H1 (cell line): ENCODE measurements at regions not wholly inside any gene's neighbourhood (a gene's known extent, or its start where the extent isn't known, plus 50 kb on each side); places are given as distances from the start of the nearest gene placed in this dataset.

ENCODE experiments used
- CEBPB ChIP-seq: IDR thresholded peaks from 2 replicates; pipeline ENCODE4 v1.6.1; 2012; ENCODE audit warnings: low read depth, low read length
- CREB1 ChIP-seq: IDR thresholded peaks from 2 replicates; pipeline ENCODE4 v1.6.1; 2012; ENCODE audit warnings: inconsistent platforms
- EZH2 ChIP-seq: fragments of 200-600 bp; sonication (generic); IDR thresholded peaks from 2 replicates; pipeline ENCODE4 v1.7.1; 2012; ENCODE audit warnings: low read depth, mild to moderate bottlenecking, moderate library complexity, low read length, inconsistent platforms; ENCODE audit not compliant: severe bottlenecking
- RAD21 ChIP-seq, 2 experiments: IDR thresholded peaks in 1 of 2; conservative IDR thresholded peaks in 1 of 2; 2 replicates each; pipeline ENCODE4 v1.6.1; 2011; ENCODE audit warnings: low read depth in 2 of 2, low read length in 2 of 2, improper control_type of control experiment in 1 of 2, inconsistent platforms in 1 of 2, mild to moderate bottlenecking in 1 of 2, moderate library complexity in 1 of 2
- RFX5 ChIP-seq: IDR thresholded peaks from 2 replicates; pipeline ENCODE4 v1.6.1; 2011; ENCODE audit warnings: low read depth, low read length, improper control_type of control experiment, borderline replicate concordance
- RXRA ChIP-seq: IDR thresholded peaks from 2 replicates; pipeline ENCODE4 v1.6.1; 2011; ENCODE audit warnings: low read depth, mild to moderate bottlenecking, low read length, moderate library complexity; ENCODE audit not compliant: insufficient read depth
- TAF1 ChIP-seq: IDR thresholded peaks from 2 replicates; pipeline ENCODE4 v1.6.1; 2011; ENCODE audit warnings: mild to moderate bottlenecking, low read depth, low read length
- TBP ChIP-seq: IDR thresholded peaks from 2 replicates; pipeline ENCODE4 v1.6.1; 2011; ENCODE audit warnings: low read depth, low read length, improper control_type of control experiment
- TEAD4 ChIP-seq: IDR thresholded peaks from 2 replicates; pipeline ENCODE4 v1.6.1; 2012; ENCODE audit warnings: low read depth, low read length, inconsistent platforms, mixed read lengths
- YY1 ChIP-seq: IDR thresholded peaks from 2 replicates; pipeline ENCODE4 v1.6.1; 2011; ENCODE audit warnings: low read depth, mild to moderate bottlenecking, low read length
- TF ChIP-seq, protein P1 (sequence below): fragments of 300-600 bp; sonication (generic); IDR thresholded peaks from 2 replicates; pipeline ENCODE4 v1.7.1; 2012; ENCODE audit warnings: low read length, moderate library complexity, mild to moderate bottlenecking, inconsistent platforms; ENCODE audit not compliant: insufficient replicate concordance
- TF ChIP-seq, protein P2 (sequence below): IDR thresholded peaks from 2 replicates; pipeline ENCODE4 v1.6.1; 2011; ENCODE audit warnings: low read length, improper control_type of control experiment

DNA sequence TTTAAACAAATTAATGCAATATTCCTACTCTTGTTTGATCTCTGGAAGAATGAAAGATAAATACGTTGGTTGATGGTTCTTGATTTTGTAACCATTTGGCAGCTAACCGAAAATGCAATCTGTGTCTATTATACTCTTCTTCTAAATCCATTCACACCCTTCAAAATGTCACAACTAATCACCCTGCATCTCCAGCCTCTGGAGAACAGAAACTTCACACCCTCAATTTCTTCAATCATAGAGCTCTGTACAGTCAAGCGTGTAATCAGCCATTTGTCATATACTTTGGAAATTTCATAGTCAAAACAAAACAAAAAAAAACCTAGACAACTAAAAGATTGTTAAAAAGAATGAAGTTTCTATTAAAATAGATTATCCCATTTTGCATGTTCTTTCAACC is 1482.3 kb upstream of the LRRTM1 start (continued):
- TF ChIP-seq, protein P1, sequence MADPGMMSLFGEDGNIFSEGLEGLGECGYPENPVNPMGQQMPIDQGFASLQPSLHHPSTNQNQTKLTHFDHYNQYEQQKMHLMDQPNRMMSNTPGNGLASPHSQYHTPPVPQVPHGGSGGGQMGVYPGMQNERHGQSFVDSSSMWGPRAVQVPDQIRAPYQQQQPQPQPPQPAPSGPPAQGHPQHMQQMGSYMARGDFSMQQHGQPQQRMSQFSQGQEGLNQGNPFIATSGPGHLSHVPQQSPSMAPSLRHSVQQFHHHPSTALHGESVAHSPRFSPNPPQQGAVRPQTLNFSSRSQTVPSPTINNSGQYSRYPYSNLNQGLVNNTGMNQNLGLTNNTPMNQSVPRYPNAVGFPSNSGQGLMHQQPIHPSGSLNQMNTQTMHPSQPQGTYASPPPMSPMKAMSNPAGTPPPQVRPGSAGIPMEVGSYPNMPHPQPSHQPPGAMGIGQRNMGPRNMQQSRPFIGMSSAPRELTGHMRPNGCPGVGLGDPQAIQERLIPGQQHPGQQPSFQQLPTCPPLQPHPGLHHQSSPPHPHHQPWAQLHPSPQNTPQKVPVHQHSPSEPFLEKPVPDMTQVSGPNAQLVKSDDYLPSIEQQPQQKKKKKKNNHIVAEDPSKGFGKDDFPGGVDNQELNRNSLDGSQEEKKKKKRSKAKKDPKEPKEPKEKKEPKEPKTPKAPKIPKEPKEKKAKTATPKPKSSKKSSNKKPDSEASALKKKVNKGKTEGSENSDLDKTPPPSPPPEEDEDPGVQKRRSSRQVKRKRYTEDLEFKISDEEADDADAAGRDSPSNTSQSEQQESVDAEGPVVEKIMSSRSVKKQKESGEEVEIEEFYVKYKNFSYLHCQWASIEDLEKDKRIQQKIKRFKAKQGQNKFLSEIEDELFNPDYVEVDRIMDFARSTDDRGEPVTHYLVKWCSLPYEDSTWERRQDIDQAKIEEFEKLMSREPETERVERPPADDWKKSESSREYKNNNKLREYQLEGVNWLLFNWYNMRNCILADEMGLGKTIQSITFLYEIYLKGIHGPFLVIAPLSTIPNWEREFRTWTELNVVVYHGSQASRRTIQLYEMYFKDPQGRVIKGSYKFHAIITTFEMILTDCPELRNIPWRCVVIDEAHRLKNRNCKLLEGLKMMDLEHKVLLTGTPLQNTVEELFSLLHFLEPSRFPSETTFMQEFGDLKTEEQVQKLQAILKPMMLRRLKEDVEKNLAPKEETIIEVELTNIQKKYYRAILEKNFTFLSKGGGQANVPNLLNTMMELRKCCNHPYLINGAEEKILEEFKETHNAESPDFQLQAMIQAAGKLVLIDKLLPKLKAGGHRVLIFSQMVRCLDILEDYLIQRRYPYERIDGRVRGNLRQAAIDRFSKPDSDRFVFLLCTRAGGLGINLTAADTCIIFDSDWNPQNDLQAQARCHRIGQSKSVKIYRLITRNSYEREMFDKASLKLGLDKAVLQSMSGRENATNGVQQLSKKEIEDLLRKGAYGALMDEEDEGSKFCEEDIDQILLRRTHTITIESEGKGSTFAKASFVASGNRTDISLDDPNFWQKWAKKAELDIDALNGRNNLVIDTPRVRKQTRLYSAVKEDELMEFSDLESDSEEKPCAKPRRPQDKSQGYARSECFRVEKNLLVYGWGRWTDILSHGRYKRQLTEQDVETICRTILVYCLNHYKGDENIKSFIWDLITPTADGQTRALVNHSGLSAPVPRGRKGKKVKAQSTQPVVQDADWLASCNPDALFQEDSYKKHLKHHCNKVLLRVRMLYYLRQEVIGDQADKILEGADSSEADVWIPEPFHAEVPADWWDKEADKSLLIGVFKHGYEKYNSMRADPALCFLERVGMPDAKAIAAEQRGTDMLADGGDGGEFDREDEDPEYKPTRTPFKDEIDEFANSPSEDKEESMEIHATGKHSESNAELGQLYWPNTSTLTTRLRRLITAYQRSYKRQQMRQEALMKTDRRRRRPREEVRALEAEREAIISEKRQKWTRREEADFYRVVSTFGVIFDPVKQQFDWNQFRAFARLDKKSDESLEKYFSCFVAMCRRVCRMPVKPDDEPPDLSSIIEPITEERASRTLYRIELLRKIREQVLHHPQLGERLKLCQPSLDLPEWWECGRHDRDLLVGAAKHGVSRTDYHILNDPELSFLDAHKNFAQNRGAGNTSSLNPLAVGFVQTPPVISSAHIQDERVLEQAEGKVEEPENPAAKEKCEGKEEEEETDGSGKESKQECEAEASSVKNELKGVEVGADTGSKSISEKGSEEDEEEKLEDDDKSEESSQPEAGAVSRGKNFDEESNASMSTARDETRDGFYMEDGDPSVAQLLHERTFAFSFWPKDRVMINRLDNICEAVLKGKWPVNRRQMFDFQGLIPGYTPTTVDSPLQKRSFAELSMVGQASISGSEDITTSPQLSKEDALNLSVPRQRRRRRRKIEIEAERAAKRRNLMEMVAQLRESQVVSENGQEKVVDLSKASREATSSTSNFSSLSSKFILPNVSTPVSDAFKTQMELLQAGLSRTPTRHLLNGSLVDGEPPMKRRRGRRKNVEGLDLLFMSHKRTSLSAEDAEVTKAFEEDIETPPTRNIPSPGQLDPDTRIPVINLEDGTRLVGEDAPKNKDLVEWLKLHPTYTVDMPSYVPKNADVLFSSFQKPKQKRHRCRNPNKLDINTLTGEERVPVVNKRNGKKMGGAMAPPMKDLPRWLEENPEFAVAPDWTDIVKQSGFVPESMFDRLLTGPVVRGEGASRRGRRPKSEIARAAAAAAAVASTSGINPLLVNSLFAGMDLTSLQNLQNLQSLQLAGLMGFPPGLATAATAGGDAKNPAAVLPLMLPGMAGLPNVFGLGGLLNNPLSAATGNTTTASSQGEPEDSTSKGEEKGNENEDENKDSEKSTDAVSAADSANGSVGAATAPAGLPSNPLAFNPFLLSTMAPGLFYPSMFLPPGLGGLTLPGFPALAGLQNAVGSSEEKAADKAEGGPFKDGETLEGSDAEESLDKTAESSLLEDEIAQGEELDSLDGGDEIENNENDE: no peak
- TF ChIP-seq, protein P2, sequence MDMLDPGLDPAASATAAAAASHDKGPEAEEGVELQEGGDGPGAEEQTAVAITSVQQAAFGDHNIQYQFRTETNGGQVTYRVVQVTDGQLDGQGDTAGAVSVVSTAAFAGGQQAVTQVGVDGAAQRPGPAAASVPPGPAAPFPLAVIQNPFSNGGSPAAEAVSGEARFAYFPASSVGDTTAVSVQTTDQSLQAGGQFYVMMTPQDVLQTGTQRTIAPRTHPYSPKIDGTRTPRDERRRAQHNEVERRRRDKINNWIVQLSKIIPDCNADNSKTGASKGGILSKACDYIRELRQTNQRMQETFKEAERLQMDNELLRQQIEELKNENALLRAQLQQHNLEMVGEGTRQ: no peak
- TF ChIP-seq RFX5 (no peak), RAD21 (IDR thresholded peaks at IDR 0.05 in 1 of 2, conservative IDR thresholded peaks at IDR 0.05 in 1 of 2; ENCODE audit: low read depth in 2 of 2, low read length in 2 of 2) (no peak), TEAD4 (no peak), CREB1 (no peak), RXRA (no peak), TBP (no peak), EZH2 (no peak), CEBPB (no peak), YY1 (no peak), TAF1 (no peak)
